Breast epithelium (tissue), 3 donors: ENCODE measurements at regions not wholly inside any gene's neighbourhood (a gene's known extent, or its start where the extent isn't known, plus 50 kb on each side); places are given as distances from the start of the nearest gene placed in this dataset.

Experiments
- POLR2A ChIP-seq: fragments of 450-650 bp; IDR thresholded peaks from one replicate; pipeline ENCODE4 v1.6.1; 2016; ENCODE audit warnings: antibody characterized with exemption, mild to moderate bottlenecking, moderate library complexity
- TF ChIP-seq, protein P1 (sequence below), 3 donors: fragments of 450-650 bp; IDR thresholded peaks; one replicate each; pipeline ENCODE4 v1.5.1; 2016 to 2017; ENCODE audit warnings: antibody characterized with exemption in 3 of 3, mild to moderate bottlenecking in 3 of 3, moderate library complexity in 3 of 3

DNA sequence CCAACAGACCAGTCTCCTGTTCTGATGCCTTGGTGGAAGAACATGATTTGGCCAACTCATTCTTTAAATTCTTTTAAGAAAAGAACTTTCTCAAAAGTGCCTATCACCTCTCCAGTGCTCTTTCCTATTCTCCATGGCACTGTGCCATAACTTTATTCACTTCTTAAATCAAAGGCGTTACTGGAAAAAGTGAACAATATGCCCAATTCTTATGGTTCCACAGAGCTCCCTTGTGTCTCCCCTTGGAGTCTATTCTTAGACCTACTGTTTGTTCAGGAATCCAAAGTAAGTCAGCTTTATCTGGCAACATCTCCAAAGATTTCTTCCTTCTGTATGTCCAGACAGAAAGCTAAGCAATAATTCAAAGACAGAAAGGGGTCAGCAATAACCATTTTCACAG lies 111.9 kb upstream of the MAGI3 start:
- no peak for TF ChIP-seq POLR2A
- TF ChIP-seq, protein P1, sequence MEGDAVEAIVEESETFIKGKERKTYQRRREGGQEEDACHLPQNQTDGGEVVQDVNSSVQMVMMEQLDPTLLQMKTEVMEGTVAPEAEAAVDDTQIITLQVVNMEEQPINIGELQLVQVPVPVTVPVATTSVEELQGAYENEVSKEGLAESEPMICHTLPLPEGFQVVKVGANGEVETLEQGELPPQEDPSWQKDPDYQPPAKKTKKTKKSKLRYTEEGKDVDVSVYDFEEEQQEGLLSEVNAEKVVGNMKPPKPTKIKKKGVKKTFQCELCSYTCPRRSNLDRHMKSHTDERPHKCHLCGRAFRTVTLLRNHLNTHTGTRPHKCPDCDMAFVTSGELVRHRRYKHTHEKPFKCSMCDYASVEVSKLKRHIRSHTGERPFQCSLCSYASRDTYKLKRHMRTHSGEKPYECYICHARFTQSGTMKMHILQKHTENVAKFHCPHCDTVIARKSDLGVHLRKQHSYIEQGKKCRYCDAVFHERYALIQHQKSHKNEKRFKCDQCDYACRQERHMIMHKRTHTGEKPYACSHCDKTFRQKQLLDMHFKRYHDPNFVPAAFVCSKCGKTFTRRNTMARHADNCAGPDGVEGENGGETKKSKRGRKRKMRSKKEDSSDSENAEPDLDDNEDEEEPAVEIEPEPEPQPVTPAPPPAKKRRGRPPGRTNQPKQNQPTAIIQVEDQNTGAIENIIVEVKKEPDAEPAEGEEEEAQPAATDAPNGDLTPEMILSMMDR (IDR thresholded peaks at IDR 0.05), result no peak
